ENCODE measurements at regions not wholly inside any gene's neighbourhood (a gene's known extent, or its start where the extent isn't known, plus 50 kb on each side); places are given as distances from the start of the nearest gene placed in this dataset.
"Not testable (repeated sequence)": the region's sequence is repeated elsewhere in the genome, so short reads cannot be mapped to it uniquely, and the experiment has no call there.

GRCh38 chr14:25833341-25834126 is 764.3 kb downstream of the NOVA1 start:
- H3K36me3 ChIP-seq, result no peaks in the 10 kb centered on the region

GRCh38 chr14:25832585-25832984 is 765.2 kb downstream of the NOVA1 start:
- DNase-seq, result no peak
- intact Hi-C loops (cut with DNase I; ENCODE audit: low total_unique reads), result no loop called here
- H3K36me3 ChIP-seq, result no peaks in the 10 kb centered on the region
- no peak overlapping the region for H3K4me3 ChIP-seq
- TF ChIP-seq CTCF (IDR thresholded peaks at IDR 0.05), result no peak
- H3K9me3 ChIP-seq, result no peaks in the 10 kb centered on the region
- no peaks in the 10 kb centered on the region for H3K27me3 ChIP-seq
- no peak overlapping the region for H3K27ac ChIP-seq
- no peaks in the 10 kb centered on the region for H3K4me1 ChIP-seq

More at GRCh38 chr14:25833341-25834126, 764.3 kb downstream of the NOVA1 start:
- Histone ChIP-seq H3K27me3 (no peaks in the 10 kb centered on the region), H3K27ac (no peak overlapping the region), H3K4me1 (no peaks in the 10 kb centered on the region), H3K9me3 (no peaks in the 10 kb centered on the region), H3K4me3 (no peak overlapping the region)
- no peak for TF ChIP-seq CTCF (IDR thresholded peaks at IDR 0.05)
- DNase-seq, result no peak
- intact Hi-C loops (cut with DNase I; ENCODE audit: low total_unique reads), result no loop called here

- intact Hi-C loops (cut with DNase I; ENCODE audit: low total_unique reads), result no loop called here
- Histone ChIP-seq H3K27me3 (no peaks in the 10 kb centered on the region), H3K27ac (no peak overlapping the region)
Measured at GRCh38 chr14:25828562-25828961, 769.3 kb downstream of the NOVA1 start.

GRCh38 chr14:25826105-25826504 is 771.7 kb downstream of the NOVA1 start:
- no peak for DNase-seq
- no peak overlapping the region for H3K4me3 ChIP-seq
- no peaks in the 10 kb centered on the region for H3K36me3 ChIP-seq
- H3K27me3 ChIP-seq, result no peaks in the 10 kb centered on the region
- TF ChIP-seq CTCF (IDR thresholded peaks at IDR 0.05), result no peak
- intact Hi-C loops (cut with DNase I; ENCODE audit: low total_unique reads), result no loop called here
- H3K4me1 ChIP-seq, result no peaks in the 10 kb centered on the region
- no peak overlapping the region for H3K27ac ChIP-seq
- H3K9me3 ChIP-seq, result no peaks in the 10 kb centered on the region

More at GRCh38 chr14:25828562-25828961, 769.3 kb downstream of the NOVA1 start:
- no peak for TF ChIP-seq CTCF (IDR thresholded peaks at IDR 0.05)
- H3K4me3 ChIP-seq, result no peak overlapping the region
- no peaks in the 10 kb centered on the region for H3K9me3 ChIP-seq
- no peak for DNase-seq
- no peaks in the 10 kb centered on the region for H3K4me1 ChIP-seq
- no peaks in the 10 kb centered on the region for H3K36me3 ChIP-seq

- intact Hi-C loops (cut with DNase I; ENCODE audit: low total_unique reads), result no loop called here
- no peaks in the 10 kb centered on the region for H3K27me3 ChIP-seq
- H3K9me3 ChIP-seq, result no peaks in the 10 kb centered on the region
- H3K4me1 ChIP-seq, result no peaks in the 10 kb centered on the region
- H3K36me3 ChIP-seq, result no peaks in the 10 kb centered on the region
- DNase-seq, result no peak
- TF ChIP-seq CTCF (IDR thresholded peaks at IDR 0.05), result no peak
- no peak overlapping the region for H3K4me3 ChIP-seq
- no peak overlapping the region for H3K27ac ChIP-seq
Measured at GRCh38 chr14:25820368-25820767, 770.4 kb upstream of the STXBP6 start.

GRCh38 chr14:25814622-25815021 is 764.7 kb upstream of the STXBP6 start:
- H3K4me1 ChIP-seq; intact Hi-C loops (cut with DNase I; ENCODE audit: low total_unique reads): not testable (repeated sequence)

More at GRCh38 chr14:25814622-25815021, 764.7 kb upstream of the STXBP6 start:
- not testable (repeated sequence) for H3K9me3 ChIP-seq, DNase-seq, H3K36me3 ChIP-seq, H3K27me3 ChIP-seq, H3K4me3 ChIP-seq, H3K27ac ChIP-seq

Measured in tibial artery (tissue), 4 donors.